Mucosa of stomach (tissue), 1 donor: ENCODE measurements at regions not wholly inside any gene's neighbourhood (a gene's known extent, or its start where the extent isn't known, plus 50 kb on each side); places are given as distances from the start of the nearest gene placed in this dataset.
"Not testable (repeated sequence)": the region's sequence is repeated elsewhere in the genome, so short reads cannot be mapped to it uniquely, and the experiment has no call there.

Experiments used
- H3K27me3 ChIP-seq: one replicate; pipeline ENCODE4 v1.7.0; 2013; ENCODE audit warnings: mild to moderate bottlenecking, low read length; ENCODE audit not compliant: control insufficient read depth, insufficient read depth
- H3K36me3 ChIP-seq: one replicate; pipeline ENCODE4 v1.7.0; 2013; ENCODE audit warnings: low read length; ENCODE audit not compliant: control insufficient read depth, insufficient read depth
- H3K4me1 ChIP-seq: one replicate; pipeline ENCODE4 v1.7.0; 2013; ENCODE audit warnings: mild to moderate bottlenecking, low read length; ENCODE audit not compliant: control insufficient read depth, insufficient read depth
- H3K4me3 ChIP-seq: one replicate; pipeline ENCODE4 v1.7.0; 2013; ENCODE audit warnings: low read length
- H3K9ac ChIP-seq: one replicate; pipeline ENCODE4 v1.7.0; 2013; ENCODE audit warnings: mild to moderate bottlenecking, low read length, moderate library complexity
- H3K9me3 ChIP-seq: one replicate; pipeline ENCODE4 v1.7.0; 2013; ENCODE audit warnings: mild to moderate bottlenecking, low read length, moderate library complexity; ENCODE audit not compliant: control insufficient read depth
- donor health status: Pancreatic carcinoma.

- Histone ChIP-seq H3K9me3 (no peaks in the 10 kb centered on the region), H3K9ac (no peak overlapping the region), H3K4me1 (no peaks in the 10 kb centered on the region), H3K4me3 (no peak overlapping the region), H3K27me3 (no peaks in the 10 kb centered on the region), H3K36me3 (no peaks in the 10 kb centered on the region)
These were observed 193.6 kb upstream of the DAB2 start for GRCh38 chr5:39618391-39618790.

GRCh38 chr5:39616131-39616530 is 191.4 kb upstream of the DAB2 start:
- Histone ChIP-seq H3K36me3 (no peaks in the 10 kb centered on the region), H3K4me3 (no peak overlapping the region), H3K9ac (no peak overlapping the region), H3K27me3 (no peaks in the 10 kb centered on the region), H3K9me3 (no peaks in the 10 kb centered on the region), H3K4me1 (no peaks in the 10 kb centered on the region)

- not testable (repeated sequence) for H3K9me3 ChIP-seq, H3K27me3 ChIP-seq, H3K9ac ChIP-seq, H3K4me3 ChIP-seq, H3K4me1 ChIP-seq, H3K36me3 ChIP-seq
These were observed 186.3 kb upstream of the DAB2 start for GRCh38 chr5:39611076-39611475.

- Histone ChIP-seq H3K9ac (no peak overlapping the region), H3K9me3 (no peaks in the 10 kb centered on the region), H3K4me3 (no peak overlapping the region), H3K36me3 (no peaks in the 10 kb centered on the region), H3K4me1 (peaks cover 4% of the 10 kb centered on the region), H3K27me3 (no peaks in the 10 kb centered on the region)
These were observed 183.2 kb upstream of the DAB2 start for GRCh38 chr5:39608024-39608423.

GRCh38 chr5:39606591-39606990 is 181.8 kb upstream of the DAB2 start:
- Histone ChIP-seq H3K36me3 (no peaks in the 10 kb centered on the region), H3K4me1 (peaks cover 4% of the 10 kb centered on the region), H3K4me3 (no peak overlapping the region), H3K27me3 (no peaks in the 10 kb centered on the region), H3K9me3 (no peaks in the 10 kb centered on the region), H3K9ac (no peak overlapping the region)

- Histone ChIP-seq H3K9ac (no peak overlapping the region), H3K4me3 (no peak overlapping the region), H3K27me3 (no peaks in the 10 kb centered on the region), H3K4me1 (peaks cover 4% of the 10 kb centered on the region), H3K36me3 (no peaks in the 10 kb centered on the region), H3K9me3 (no peaks in the 10 kb centered on the region)
These were observed 181.1 kb upstream of the DAB2 start for GRCh38 chr5:39605588-39606575.

GRCh38 chr5:39605145-39605544 is 180.4 kb upstream of the DAB2 start:
- Histone ChIP-seq H3K36me3 (no peaks in the 10 kb centered on the region), H3K4me3 (no peak overlapping the region), H3K9ac (no peak overlapping the region), H3K4me1 (peaks cover 4% of the 10 kb centered on the region), H3K9me3 (no peaks in the 10 kb centered on the region), H3K27me3 (no peaks in the 10 kb centered on the region)

GRCh38 chr5:39604491-39604890 is 179.7 kb upstream of the DAB2 start:
- Histone ChIP-seq H3K27me3 (no peaks in the 10 kb centered on the region), H3K9ac (no peak overlapping the region), H3K9me3 (no peaks in the 10 kb centered on the region), H3K4me3 (no peak overlapping the region), H3K36me3 (no peaks in the 10 kb centered on the region), H3K4me1 (peaks cover 4% of the 10 kb centered on the region)

- Histone ChIP-seq H3K9ac (no peak overlapping the region), H3K9me3 (no peaks in the 10 kb centered on the region), H3K36me3 (no peaks in the 10 kb centered on the region), H3K4me3 (no peak overlapping the region), H3K27me3 (no peaks in the 10 kb centered on the region), H3K4me1 (no peaks in the 10 kb centered on the region)
These were observed 175.1 kb upstream of the DAB2 start for GRCh38 chr5:39599721-39600431.

GRCh38 chr5:39598661-39599248 is 174.0 kb upstream of the DAB2 start:
- no peak overlapping the region for H3K9ac ChIP-seq
- no peaks in the 10 kb centered on the region for H3K36me3 ChIP-seq
- no peak overlapping the region for H3K4me3 ChIP-seq
- H3K27me3 ChIP-seq, result no peaks in the 10 kb centered on the region
- no peaks in the 10 kb centered on the region for H3K4me1 ChIP-seq
- H3K9me3 ChIP-seq, result no peaks in the 10 kb centered on the region

- Histone ChIP-seq H3K4me1 (no peaks in the 10 kb centered on the region), H3K27me3 (no peaks in the 10 kb centered on the region), H3K4me3 (no peak overlapping the region), H3K9ac (no peak overlapping the region), H3K9me3 (no peaks in the 10 kb centered on the region), H3K36me3 (no peaks in the 10 kb centered on the region)
These were observed 163.4 kb upstream of the DAB2 start for GRCh38 chr5:39588179-39588578.

- no peaks in the 10 kb centered on the region for H3K4me1 ChIP-seq
- H3K9ac ChIP-seq, result no peak overlapping the region
- no peaks in the 10 kb centered on the region for H3K36me3 ChIP-seq
- no peaks in the 10 kb centered on the region for H3K9me3 ChIP-seq
- no peaks in the 10 kb centered on the region for H3K27me3 ChIP-seq
- H3K4me3 ChIP-seq, result no peak overlapping the region
These were observed 162.9 kb upstream of the DAB2 start for GRCh38 chr5:39587675-39588074.
